ENCODE measurements at regions not wholly inside any gene's neighbourhood (a gene's known extent, or its start where the extent isn't known, plus 50 kb on each side); places are given as distances from the start of the nearest gene placed in this dataset.

DNA sequence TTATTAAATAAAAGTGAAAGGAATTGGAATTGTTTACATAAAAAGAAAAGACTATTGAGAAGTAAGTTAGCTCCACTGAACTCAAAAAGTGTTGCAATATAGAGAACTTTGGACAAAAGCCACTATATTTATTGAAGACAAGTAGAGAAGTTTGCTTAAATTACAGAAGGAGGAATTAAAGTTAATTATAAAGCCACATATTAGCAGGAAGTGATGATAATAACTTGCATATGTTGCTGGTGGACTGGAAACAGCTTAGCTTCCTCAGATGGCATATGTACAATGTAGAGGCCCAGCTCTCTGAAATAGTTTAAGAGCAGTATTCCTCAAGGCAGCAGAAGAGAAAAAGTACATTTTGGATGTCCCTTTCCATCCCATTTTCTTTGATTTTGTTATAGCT is 400.7 kb downstream of the GATA3 start:
- Histone ChIP-seq H3K9ac (ENCODE audit: low read depth in 1 of 2, low read length in 2 of 2) (no peak overlapping the region), H3K36me3 (ENCODE audit: control insufficient read depth in 4 of 4, insufficient read depth in 3 of 4, low read depth in 1 of 4, low read length in 3 of 4) (no peaks in the 10 kb centered on the region), H3K4me1 (ENCODE audit: control insufficient read depth in 4 of 4, insufficient read depth in 4 of 4, low read length in 3 of 4) (no peaks in the 10 kb centered on the region), H3K4me3 (ENCODE audit: low read depth in 1 of 3, low read length in 3 of 3) (no peak overlapping the region), H3K27ac (ENCODE audit: low read depth in 1 of 2, low read length in 2 of 2) (no peak overlapping the region), H3K9me3 (ENCODE audit: control insufficient read depth in 4 of 4, low read length in 3 of 4) (peaks cover 1 to 4% (median 3%) of the 10 kb centered on the region in 4 donors), H3K27me3 (ENCODE audit: control insufficient read depth in 4 of 4, insufficient read depth in 4 of 4, low read length in 3 of 4) (peaks cover 0 to 3% (median 0%) of the 10 kb centered on the region in 4 donors)
- no peak for TF ChIP-seq RXRA (IDR thresholded peaks at IDR 0.05)
- TF ChIP-seq FOXA1 (IDR thresholded peaks at IDR 0.05) = no peak
- TF ChIP-seq MAX (IDR thresholded peaks at IDR 0.05) = no peak
- no peak for TF ChIP-seq FOXA2 (IDR thresholded peaks at IDR 0.05)
- TF ChIP-seq TAF1 (conservative IDR thresholded peaks at IDR 0.05) = no peak
- TF ChIP-seq JUND (IDR thresholded peaks at IDR 0.05) = no peak
- TF ChIP-seq, protein P1, sequence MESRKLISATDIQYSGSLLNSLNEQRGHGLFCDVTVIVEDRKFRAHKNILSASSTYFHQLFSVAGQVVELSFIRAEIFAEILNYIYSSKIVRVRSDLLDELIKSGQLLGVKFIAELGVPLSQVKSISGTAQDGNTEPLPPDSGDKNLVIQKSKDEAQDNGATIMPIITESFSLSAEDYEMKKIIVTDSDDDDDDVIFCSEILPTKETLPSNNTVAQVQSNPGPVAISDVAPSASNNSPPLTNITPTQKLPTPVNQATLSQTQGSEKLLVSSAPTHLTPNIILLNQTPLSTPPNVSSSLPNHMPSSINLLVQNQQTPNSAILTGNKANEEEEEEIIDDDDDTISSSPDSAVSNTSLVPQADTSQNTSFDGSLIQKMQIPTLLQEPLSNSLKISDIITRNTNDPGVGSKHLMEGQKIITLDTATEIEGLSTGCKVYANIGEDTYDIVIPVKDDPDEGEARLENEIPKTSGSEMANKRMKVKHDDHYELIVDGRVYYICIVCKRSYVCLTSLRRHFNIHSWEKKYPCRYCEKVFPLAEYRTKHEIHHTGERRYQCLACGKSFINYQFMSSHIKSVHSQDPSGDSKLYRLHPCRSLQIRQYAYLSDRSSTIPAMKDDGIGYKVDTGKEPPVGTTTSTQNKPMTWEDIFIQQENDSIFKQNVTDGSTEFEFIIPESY (IDR thresholded peaks at IDR 0.05) = no peak
- no peak for TF ChIP-seq REST (IDR thresholded peaks at IDR 0.05)
- no peak for TF ChIP-seq HNF4G (IDR thresholded peaks at IDR 0.05)
- no peak for DNase-seq (ENCODE audit: low spot score)

- no peak overlapping the region for H3K4me3 ChIP-seq (ENCODE audit: low read depth in 1 of 3, low read length in 3 of 3)
- peaks cover 1 to 4% (median 3%) of the 10 kb centered on the region in 4 donors for H3K9me3 ChIP-seq (ENCODE audit: control insufficient read depth in 4 of 4, low read length in 3 of 4)
- DNase-seq (ENCODE audit: low spot score) = no peak
- no peak overlapping the region for H3K9ac ChIP-seq (ENCODE audit: low read depth in 1 of 2, low read length in 2 of 2)
- no peaks in the 10 kb centered on the region for H3K4me1 ChIP-seq (ENCODE audit: control insufficient read depth in 4 of 4, insufficient read depth in 4 of 4, low read length in 3 of 4)
- peaks cover 0 to 3% (median 0%) of the 10 kb centered on the region in 4 donors for H3K27me3 ChIP-seq (ENCODE audit: control insufficient read depth in 4 of 4, insufficient read depth in 4 of 4, low read length in 3 of 4)
- no peaks in the 10 kb centered on the region for H3K36me3 ChIP-seq (ENCODE audit: control insufficient read depth in 4 of 4, insufficient read depth in 3 of 4, low read depth in 1 of 4, low read length in 3 of 4)
- H3K27ac ChIP-seq (ENCODE audit: low read depth in 1 of 2, low read length in 2 of 2) = no peak overlapping the region
- TF ChIP-seq HNF4A (conservative IDR thresholded peaks at IDR 0.05) = no peak
- TF ChIP-seq, protein P1 (IDR thresholded peaks at IDR 0.05) = no peak
- TF ChIP-seq YY1 (IDR thresholded peaks at IDR 0.05) = no peak
- TF ChIP-seq EGR1 (IDR thresholded peaks at IDR 0.05; ENCODE audit: low read depth in 2 of 2) = no peak
- no peak for TF ChIP-seq NR2F2 (IDR thresholded peaks at IDR 0.05)
- TF ChIP-seq, protein P2, sequence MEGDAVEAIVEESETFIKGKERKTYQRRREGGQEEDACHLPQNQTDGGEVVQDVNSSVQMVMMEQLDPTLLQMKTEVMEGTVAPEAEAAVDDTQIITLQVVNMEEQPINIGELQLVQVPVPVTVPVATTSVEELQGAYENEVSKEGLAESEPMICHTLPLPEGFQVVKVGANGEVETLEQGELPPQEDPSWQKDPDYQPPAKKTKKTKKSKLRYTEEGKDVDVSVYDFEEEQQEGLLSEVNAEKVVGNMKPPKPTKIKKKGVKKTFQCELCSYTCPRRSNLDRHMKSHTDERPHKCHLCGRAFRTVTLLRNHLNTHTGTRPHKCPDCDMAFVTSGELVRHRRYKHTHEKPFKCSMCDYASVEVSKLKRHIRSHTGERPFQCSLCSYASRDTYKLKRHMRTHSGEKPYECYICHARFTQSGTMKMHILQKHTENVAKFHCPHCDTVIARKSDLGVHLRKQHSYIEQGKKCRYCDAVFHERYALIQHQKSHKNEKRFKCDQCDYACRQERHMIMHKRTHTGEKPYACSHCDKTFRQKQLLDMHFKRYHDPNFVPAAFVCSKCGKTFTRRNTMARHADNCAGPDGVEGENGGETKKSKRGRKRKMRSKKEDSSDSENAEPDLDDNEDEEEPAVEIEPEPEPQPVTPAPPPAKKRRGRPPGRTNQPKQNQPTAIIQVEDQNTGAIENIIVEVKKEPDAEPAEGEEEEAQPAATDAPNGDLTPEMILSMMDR (IDR thresholded peaks at IDR 0.05; ENCODE audit: low read depth, low read length, missing input control) = no peak
- TF ChIP-seq REST (IDR thresholded peaks at IDR 0.05) = no peak
- TF ChIP-seq FOXA1 (IDR thresholded peaks at IDR 0.05) = no peak
- 69% methylated on average over 3 of the region's 3 CpGs for WGBS
These were observed 401.9 kb downstream of the GATA3 start for GRCh38 chr10:8456386-8456785.
